ENCODE measurements at regions not wholly inside any gene's neighbourhood (a gene's known extent, or its start where the extent isn't known, plus 50 kb on each side); places are given as distances from the start of the nearest gene placed in this dataset.
"Not testable (repeated sequence)": the region's sequence is repeated elsewhere in the genome, so short reads cannot be mapped to it uniquely, and the experiment has no call there.

GRCh38 chr4:58280928-58281327, 1170.7 kb upstream of the IGFBP7 start:
- TF ChIP-seq CTCF (tag by site-specific recombination; IDR thresholded peaks at IDR 0.05); ZIC2 (tag by site-specific recombination; IDR thresholded peaks at IDR 0.05); YY1 (tag by site-specific recombination; IDR thresholded peaks at IDR 0.05); ZNF148 (tag by site-specific recombination; IDR thresholded peaks at IDR 0.05; ENCODE audit: borderline replicate concordance); ZNF830 (tag by site-specific recombination; IDR thresholded peaks at IDR 0.05; ENCODE audit: low read depth); ZFP41 (tag by site-specific recombination; IDR thresholded peaks at IDR 0.05; ENCODE audit: borderline replicate concordance): not testable (repeated sequence)
